22Rv1 (cell line): ENCODE measurements at regions not wholly inside any gene's neighbourhood (a gene's known extent, or its start where the extent isn't known, plus 50 kb on each side); places are given as distances from the start of the nearest gene placed in this dataset.

Source experiments
- ZFX ChIP-seq: fragments of 450-650 bp; IDR thresholded peaks from 2 replicates; pipeline ENCODE4 v1.6.1; 2017; ENCODE audit warnings: antibody characterized with exemption, borderline replicate concordance
- TF ChIP-seq, protein P1 (sequence below): fragments of 450-650 bp; IDR thresholded peaks from 2 replicates; pipeline ENCODE4 v1.5.1; 2017; ENCODE audit warnings: mild to moderate bottlenecking

GRCh38 chr10:117805139-117805538 lies 241.6 kb downstream of the RAB11FIP2 start:
- TF ChIP-seq, protein P1, sequence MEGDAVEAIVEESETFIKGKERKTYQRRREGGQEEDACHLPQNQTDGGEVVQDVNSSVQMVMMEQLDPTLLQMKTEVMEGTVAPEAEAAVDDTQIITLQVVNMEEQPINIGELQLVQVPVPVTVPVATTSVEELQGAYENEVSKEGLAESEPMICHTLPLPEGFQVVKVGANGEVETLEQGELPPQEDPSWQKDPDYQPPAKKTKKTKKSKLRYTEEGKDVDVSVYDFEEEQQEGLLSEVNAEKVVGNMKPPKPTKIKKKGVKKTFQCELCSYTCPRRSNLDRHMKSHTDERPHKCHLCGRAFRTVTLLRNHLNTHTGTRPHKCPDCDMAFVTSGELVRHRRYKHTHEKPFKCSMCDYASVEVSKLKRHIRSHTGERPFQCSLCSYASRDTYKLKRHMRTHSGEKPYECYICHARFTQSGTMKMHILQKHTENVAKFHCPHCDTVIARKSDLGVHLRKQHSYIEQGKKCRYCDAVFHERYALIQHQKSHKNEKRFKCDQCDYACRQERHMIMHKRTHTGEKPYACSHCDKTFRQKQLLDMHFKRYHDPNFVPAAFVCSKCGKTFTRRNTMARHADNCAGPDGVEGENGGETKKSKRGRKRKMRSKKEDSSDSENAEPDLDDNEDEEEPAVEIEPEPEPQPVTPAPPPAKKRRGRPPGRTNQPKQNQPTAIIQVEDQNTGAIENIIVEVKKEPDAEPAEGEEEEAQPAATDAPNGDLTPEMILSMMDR = no peak
- no peak for TF ChIP-seq ZFX
